ENCODE measurements at regions not wholly inside any gene's neighbourhood (a gene's known extent, or its start where the extent isn't known, plus 50 kb on each side); places are given as distances from the start of the nearest gene placed in this dataset.

DNA sequence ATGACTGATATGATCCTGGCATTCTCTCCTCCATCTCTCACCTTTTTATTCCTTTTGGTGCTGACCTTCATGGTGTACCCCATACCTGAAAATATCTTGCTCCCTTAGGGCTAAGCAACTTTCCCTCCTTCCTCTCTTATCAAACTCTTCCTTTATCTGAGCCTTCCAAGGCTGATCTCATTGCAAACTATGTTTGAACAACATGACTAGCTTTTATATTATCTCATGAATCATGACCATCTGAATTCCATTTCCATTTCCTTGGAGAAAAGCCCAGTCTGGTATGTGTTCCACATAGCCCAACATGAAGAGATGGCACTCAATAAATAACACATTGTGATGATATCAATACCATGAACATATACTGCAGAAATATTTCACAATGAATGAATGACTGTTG lies 111.6 kb downstream of the TSPAN8 start:
- Histone ChIP-seq H3K36me3 (ENCODE audit: control insufficient read depth in 4 of 4, insufficient read depth in 3 of 4, low read depth in 1 of 4, low read length in 3 of 4) (no peaks in the 10 kb centered on the region), H3K9me3 (ENCODE audit: control insufficient read depth in 4 of 4, low read length in 3 of 4) (no peaks in the 10 kb centered on the region), H3K9ac (ENCODE audit: low read depth in 1 of 2, low read length in 2 of 2) (no peak overlapping the region), H3K27me3 (ENCODE audit: control insufficient read depth in 4 of 4, insufficient read depth in 4 of 4, low read length in 3 of 4) (peaks cover 0 to 3% (median 0%) of the 10 kb centered on the region in 4 donors), H3K4me1 (ENCODE audit: control insufficient read depth in 4 of 4, insufficient read depth in 4 of 4, low read length in 3 of 4) (no peaks in the 10 kb centered on the region), H3K4me3 (ENCODE audit: low read depth in 1 of 3, low read length in 3 of 3) (no peak overlapping the region), H3K27ac (ENCODE audit: low read depth in 1 of 2, low read length in 2 of 2) (no peak overlapping the region)
- DNase-seq (ENCODE audit: low spot score) = no peak
- TF ChIP-seq GABPA (IDR thresholded peaks at IDR 0.05 in 1 of 2, conservative IDR thresholded peaks at IDR 0.05 in 1 of 2) (no peak), NR2F2 (IDR thresholded peaks at IDR 0.05) (no peak), FOXA2 (IDR thresholded peaks at IDR 0.05) (no peak), RXRA (IDR thresholded peaks at IDR 0.05) (no peak), RAD21 (IDR thresholded peaks at IDR 0.05) (no peak), EGR1 (IDR thresholded peaks at IDR 0.05; ENCODE audit: low read depth in 2 of 2) (no peak), HNF4G (IDR thresholded peaks at IDR 0.05) (no peak), HNF4A (conservative IDR thresholded peaks at IDR 0.05) (no peak), SP1 (IDR thresholded peaks at IDR 0.05) (no peak), YY1 (IDR thresholded peaks at IDR 0.05) (no peak), JUND (IDR thresholded peaks at IDR 0.05) (no peak)
- TF ChIP-seq, protein P1, sequence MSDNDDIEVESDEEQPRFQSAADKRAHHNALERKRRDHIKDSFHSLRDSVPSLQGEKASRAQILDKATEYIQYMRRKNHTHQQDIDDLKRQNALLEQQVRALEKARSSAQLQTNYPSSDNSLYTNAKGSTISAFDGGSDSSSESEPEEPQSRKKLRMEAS (IDR thresholded peaks at IDR 0.05) = no peak
- TF ChIP-seq, protein P2, sequence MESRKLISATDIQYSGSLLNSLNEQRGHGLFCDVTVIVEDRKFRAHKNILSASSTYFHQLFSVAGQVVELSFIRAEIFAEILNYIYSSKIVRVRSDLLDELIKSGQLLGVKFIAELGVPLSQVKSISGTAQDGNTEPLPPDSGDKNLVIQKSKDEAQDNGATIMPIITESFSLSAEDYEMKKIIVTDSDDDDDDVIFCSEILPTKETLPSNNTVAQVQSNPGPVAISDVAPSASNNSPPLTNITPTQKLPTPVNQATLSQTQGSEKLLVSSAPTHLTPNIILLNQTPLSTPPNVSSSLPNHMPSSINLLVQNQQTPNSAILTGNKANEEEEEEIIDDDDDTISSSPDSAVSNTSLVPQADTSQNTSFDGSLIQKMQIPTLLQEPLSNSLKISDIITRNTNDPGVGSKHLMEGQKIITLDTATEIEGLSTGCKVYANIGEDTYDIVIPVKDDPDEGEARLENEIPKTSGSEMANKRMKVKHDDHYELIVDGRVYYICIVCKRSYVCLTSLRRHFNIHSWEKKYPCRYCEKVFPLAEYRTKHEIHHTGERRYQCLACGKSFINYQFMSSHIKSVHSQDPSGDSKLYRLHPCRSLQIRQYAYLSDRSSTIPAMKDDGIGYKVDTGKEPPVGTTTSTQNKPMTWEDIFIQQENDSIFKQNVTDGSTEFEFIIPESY (IDR thresholded peaks at IDR 0.05) = no peak
- TF ChIP-seq, protein P3, sequence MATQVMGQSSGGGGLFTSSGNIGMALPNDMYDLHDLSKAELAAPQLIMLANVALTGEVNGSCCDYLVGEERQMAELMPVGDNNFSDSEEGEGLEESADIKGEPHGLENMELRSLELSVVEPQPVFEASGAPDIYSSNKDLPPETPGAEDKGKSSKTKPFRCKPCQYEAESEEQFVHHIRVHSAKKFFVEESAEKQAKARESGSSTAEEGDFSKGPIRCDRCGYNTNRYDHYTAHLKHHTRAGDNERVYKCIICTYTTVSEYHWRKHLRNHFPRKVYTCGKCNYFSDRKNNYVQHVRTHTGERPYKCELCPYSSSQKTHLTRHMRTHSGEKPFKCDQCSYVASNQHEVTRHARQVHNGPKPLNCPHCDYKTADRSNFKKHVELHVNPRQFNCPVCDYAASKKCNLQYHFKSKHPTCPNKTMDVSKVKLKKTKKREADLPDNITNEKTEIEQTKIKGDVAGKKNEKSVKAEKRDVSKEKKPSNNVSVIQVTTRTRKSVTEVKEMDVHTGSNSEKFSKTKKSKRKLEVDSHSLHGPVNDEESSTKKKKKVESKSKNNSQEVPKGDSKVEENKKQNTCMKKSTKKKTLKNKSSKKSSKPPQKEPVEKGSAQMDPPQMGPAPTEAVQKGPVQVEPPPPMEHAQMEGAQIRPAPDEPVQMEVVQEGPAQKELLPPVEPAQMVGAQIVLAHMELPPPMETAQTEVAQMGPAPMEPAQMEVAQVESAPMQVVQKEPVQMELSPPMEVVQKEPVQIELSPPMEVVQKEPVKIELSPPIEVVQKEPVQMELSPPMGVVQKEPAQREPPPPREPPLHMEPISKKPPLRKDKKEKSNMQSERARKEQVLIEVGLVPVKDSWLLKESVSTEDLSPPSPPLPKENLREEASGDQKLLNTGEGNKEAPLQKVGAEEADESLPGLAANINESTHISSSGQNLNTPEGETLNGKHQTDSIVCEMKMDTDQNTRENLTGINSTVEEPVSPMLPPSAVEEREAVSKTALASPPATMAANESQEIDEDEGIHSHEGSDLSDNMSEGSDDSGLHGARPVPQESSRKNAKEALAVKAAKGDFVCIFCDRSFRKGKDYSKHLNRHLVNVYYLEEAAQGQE (IDR thresholded peaks at IDR 0.05) = no peak
- TF ChIP-seq, protein P4, sequence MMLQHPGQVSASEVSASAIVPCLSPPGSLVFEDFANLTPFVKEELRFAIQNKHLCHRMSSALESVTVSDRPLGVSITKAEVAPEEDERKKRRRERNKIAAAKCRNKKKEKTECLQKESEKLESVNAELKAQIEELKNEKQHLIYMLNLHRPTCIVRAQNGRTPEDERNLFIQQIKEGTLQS (IDR thresholded peaks at IDR 0.05) = no peak

DNA sequence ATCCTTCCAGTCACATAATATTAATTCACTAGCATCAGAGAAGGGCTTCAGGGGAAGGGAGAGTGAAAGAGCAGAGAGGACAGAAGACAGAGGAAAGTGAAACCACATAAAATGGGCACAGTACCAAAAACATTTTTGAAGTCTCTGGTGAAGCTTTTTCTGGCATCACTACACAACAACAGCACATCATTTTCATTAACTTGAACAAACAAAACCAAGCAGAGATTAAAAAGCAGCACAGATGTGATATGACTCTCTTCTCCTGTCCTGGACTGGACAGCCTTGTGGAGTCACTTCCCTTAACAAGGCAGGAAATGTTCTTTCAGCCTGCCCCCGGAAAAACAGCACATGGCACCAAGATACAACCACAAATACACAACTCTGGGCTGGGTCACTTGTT lies 112.0 kb downstream of the TSPAN8 start:
- DNase-seq (ENCODE audit: low spot score) = no peak
- Histone ChIP-seq H3K36me3 (ENCODE audit: control insufficient read depth in 4 of 4, insufficient read depth in 3 of 4, low read depth in 1 of 4, low read length in 3 of 4) (no peaks in the 10 kb centered on the region), H3K27me3 (ENCODE audit: control insufficient read depth in 4 of 4, insufficient read depth in 4 of 4, low read length in 3 of 4) (peaks cover 0 to 3% (median 0%) of the 10 kb centered on the region in 4 donors), H3K4me3 (ENCODE audit: low read depth in 1 of 3, low read length in 3 of 3) (no peak overlapping the region), H3K27ac (ENCODE audit: low read depth in 1 of 2, low read length in 2 of 2) (no peak overlapping the region), H3K9ac (ENCODE audit: low read depth in 1 of 2, low read length in 2 of 2) (no peak overlapping the region), H3K4me1 (ENCODE audit: control insufficient read depth in 4 of 4, insufficient read depth in 4 of 4, low read length in 3 of 4) (no peaks in the 10 kb centered on the region), H3K9me3 (ENCODE audit: control insufficient read depth in 4 of 4, low read length in 3 of 4) (no peaks in the 10 kb centered on the region)
- TF ChIP-seq, protein P4 (IDR thresholded peaks at IDR 0.05) = no peak
- TF ChIP-seq RAD21 (IDR thresholded peaks at IDR 0.05) = no peak
- TF ChIP-seq, protein P2 (IDR thresholded peaks at IDR 0.05) = no peak
- TF ChIP-seq, protein P5, sequence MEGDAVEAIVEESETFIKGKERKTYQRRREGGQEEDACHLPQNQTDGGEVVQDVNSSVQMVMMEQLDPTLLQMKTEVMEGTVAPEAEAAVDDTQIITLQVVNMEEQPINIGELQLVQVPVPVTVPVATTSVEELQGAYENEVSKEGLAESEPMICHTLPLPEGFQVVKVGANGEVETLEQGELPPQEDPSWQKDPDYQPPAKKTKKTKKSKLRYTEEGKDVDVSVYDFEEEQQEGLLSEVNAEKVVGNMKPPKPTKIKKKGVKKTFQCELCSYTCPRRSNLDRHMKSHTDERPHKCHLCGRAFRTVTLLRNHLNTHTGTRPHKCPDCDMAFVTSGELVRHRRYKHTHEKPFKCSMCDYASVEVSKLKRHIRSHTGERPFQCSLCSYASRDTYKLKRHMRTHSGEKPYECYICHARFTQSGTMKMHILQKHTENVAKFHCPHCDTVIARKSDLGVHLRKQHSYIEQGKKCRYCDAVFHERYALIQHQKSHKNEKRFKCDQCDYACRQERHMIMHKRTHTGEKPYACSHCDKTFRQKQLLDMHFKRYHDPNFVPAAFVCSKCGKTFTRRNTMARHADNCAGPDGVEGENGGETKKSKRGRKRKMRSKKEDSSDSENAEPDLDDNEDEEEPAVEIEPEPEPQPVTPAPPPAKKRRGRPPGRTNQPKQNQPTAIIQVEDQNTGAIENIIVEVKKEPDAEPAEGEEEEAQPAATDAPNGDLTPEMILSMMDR (IDR thresholded peaks at IDR 0.05; ENCODE audit: low read depth, low read length, missing input control) = no peak
- TF ChIP-seq JUND (IDR thresholded peaks at IDR 0.05) = no peak
- no peak for TF ChIP-seq GABPA (IDR thresholded peaks at IDR 0.05 in 1 of 2, conservative IDR thresholded peaks at IDR 0.05 in 1 of 2)
- TF ChIP-seq, protein P3 (IDR thresholded peaks at IDR 0.05) = no peak
- TF ChIP-seq HNF4A (conservative IDR thresholded peaks at IDR 0.05) = no peak
- 60% methylated on average over 1 of the region's 1 CpG for WGBS
